Right lobe of liver (tissue), 6 donors: ENCODE measurements at regions not wholly inside any gene's neighbourhood (a gene's known extent, or its start where the extent isn't known, plus 50 kb on each side); places are given as distances from the start of the nearest gene placed in this dataset.
A peak's percentile ranks its signal among the peaks of the same experiment; 100 is the strongest.

ENCODE experiments used
- ATAC-seq, 4 donors: fragments of 200-7000 bp; cut with Tn5 transposase; one replicate each; pipeline ENCODE4 v1.9.1; 2020; ENCODE audit warnings: mild to moderate bottlenecking in 4 of 4, moderate library complexity in 4 of 4
- DNase-seq, 3 donors: peaks; one replicate each; pipeline ENCODE4 v3.0.0-alpha.2; 2020
- H3K27ac ChIP-seq, 3 donors: fragments of 200-600 bp; one replicate each; pipeline ENCODE4 v1.8.0; 2022
- H3K27me3 ChIP-seq, 2 donors: fragments of 200-600 bp; one replicate each; pipeline ENCODE4 v1.8.0; 2022
- H3K36me3 ChIP-seq, 4 donors: fragments of 200-600 bp; sonication (generic) in 1 of 4; one replicate each; pipeline versions ENCODE4 v1.5.1 to v1.8.0; 2017 to 2022; ENCODE audit warnings: control low read depth in 1 of 4
- H3K4me1 ChIP-seq, 4 donors: fragments of 200-600 bp; sonication (generic) in 1 of 4; one replicate each; pipeline versions ENCODE4 v1.5.1 to v1.8.0; 2017 to 2022; ENCODE audit warnings: control low read depth in 1 of 4
- H3K4me3 ChIP-seq, 3 donors: fragments of 200-600 bp; one replicate each; pipeline ENCODE4 v1.8.0; 2022
- H3K9me3 ChIP-seq, 4 donors: fragments of 200-600 bp; sonication (generic) in 1 of 4; one replicate each; pipeline versions ENCODE4 v1.5.1 to v1.8.0; 2017 to 2022; ENCODE audit warnings: control low read depth in 1 of 4
- CTCF ChIP-seq, 4 donors: fragments of 200-600 bp in 3 of 4; fragments of 450-650 bp in 1 of 4; IDR thresholded peaks; one replicate each; pipeline versions ENCODE4 v1.5.1 to v1.8.0; 2016 to 2022; ENCODE audit warnings: antibody characterized with exemption in 4 of 4, mild to moderate bottlenecking in 2 of 4
- POLR2A ChIP-seq: fragments of 450-650 bp; IDR thresholded peaks from one replicate; pipeline ENCODE4 v1.6.1; 2017; ENCODE audit warnings: antibody characterized with exemption, mild to moderate bottlenecking
- WGBS: methylation state at CpG from one replicate; pipeline ENCODE4 v1.1.6; 2018; ENCODE audit warnings: low coverage, low lambda C conversion rate; ENCODE audit not compliant: insufficient coverage; ENCODE audit errors: missing lambda C conversion rate; 5-methylcytosine and 5-hydroxymethylcytosine counted together
- intact Hi-C, 2 donors: fragments of 100-400 bp; cut with DNase I; formaldehyde crosslinking; loops; one replicate each; pipeline versions ENCODE4 v1.11.2 to v1.14.1; 2022
- donor health status: DM: no; HTN: yes; CAD: no.
- donor health status: DM: no; HTN: no; CAD: no.
- donor health status: DM: no; HTN: no; CAD: no.
- donor health status: DM: no; HTN: yes; CAD: no.
- donor health status: DM: no; HTN: yes; CAD: no.

- Histone ChIP-seq H3K9me3 (no peaks in the 10 kb centered on the region), H3K27ac (no peak overlapping the region), H3K36me3 (no peaks in the 10 kb centered on the region), H3K4me1 (no peaks in the 10 kb centered on the region), H3K4me3 (no peak overlapping the region), H3K27me3 (no peaks in the 10 kb centered on the region)
- ATAC-seq (no peak), DNase-seq (no peak)
- no peak for TF ChIP-seq CTCF (IDR thresholded peaks at IDR 0.05)
- no peak for TF ChIP-seq POLR2A
- intact Hi-C loops, result no loop called here
- 65% methylated on average over 3 of the region's 3 CpGs for WGBS
Observed at GRCh38 chr1:219771080-219771479, 157.3 kb downstream of the SLC30A10 start.

- 33% methylated on average over 2 of the region's 2 CpGs for WGBS
- Histone ChIP-seq H3K9me3 (no peaks in the 10 kb centered on the region), H3K4me3 (no peak overlapping the region), H3K27ac (no peak overlapping the region), H3K27me3 (no peaks in the 10 kb centered on the region), H3K4me1 (no peaks in the 10 kb centered on the region), H3K36me3 (no peaks in the 10 kb centered on the region)
- no peak for DNase-seq
- intact Hi-C loops, result no loop called here
- no peak for ATAC-seq
- TF ChIP-seq CTCF (IDR thresholded peaks at IDR 0.05) (no peak), POLR2A (no peak)
Observed at GRCh38 chr1:219763321-219763720, 150.4 kb upstream of the ZC3H11B start.

GRCh38 chr1:219761208-219761860 is 148.4 kb upstream of the ZC3H11B start:
- peak; percentile 33 to 73 (median 47) for ATAC-seq
- Histone ChIP-seq H3K27ac (no peak overlapping the region), H3K27me3 (no peaks in the 10 kb centered on the region), H3K4me3 (no peak overlapping the region), H3K4me1 (no peaks in the 10 kb centered on the region), H3K36me3 (no peaks in the 10 kb centered on the region), H3K9me3 (no peaks in the 10 kb centered on the region)
- intact Hi-C loops, result no loop called here
- TF ChIP-seq CTCF (IDR thresholded peaks at IDR 0.05), result no peak
- TF ChIP-seq POLR2A, result no peak
- WGBS, result 50% methylated on average over 3 of the region's 3 CpGs
- no peak for DNase-seq

GRCh38 chr1:219759095-219759494 is 146.2 kb upstream of the ZC3H11B start:
- TF ChIP-seq POLR2A (no peak), CTCF (IDR thresholded peaks at IDR 0.05) (no peak)
- WGBS, result 25% methylated on average over 1 of the region's 1 CpG
- Histone ChIP-seq H3K9me3 (no peaks in the 10 kb centered on the region), H3K4me1 (no peaks in the 10 kb centered on the region), H3K27ac (no peak overlapping the region), H3K36me3 (no peaks in the 10 kb centered on the region), H3K27me3 (no peaks in the 10 kb centered on the region), H3K4me3 (no peak overlapping the region)
- ATAC-seq (no peak), DNase-seq (no peak)
- intact Hi-C loops, result no loop called here
